ENCODE measurements at regions not wholly inside any gene's neighbourhood (a gene's known extent, or its start where the extent isn't known, plus 50 kb on each side); places are given as distances from the start of the nearest gene placed in this dataset.

DNA sequence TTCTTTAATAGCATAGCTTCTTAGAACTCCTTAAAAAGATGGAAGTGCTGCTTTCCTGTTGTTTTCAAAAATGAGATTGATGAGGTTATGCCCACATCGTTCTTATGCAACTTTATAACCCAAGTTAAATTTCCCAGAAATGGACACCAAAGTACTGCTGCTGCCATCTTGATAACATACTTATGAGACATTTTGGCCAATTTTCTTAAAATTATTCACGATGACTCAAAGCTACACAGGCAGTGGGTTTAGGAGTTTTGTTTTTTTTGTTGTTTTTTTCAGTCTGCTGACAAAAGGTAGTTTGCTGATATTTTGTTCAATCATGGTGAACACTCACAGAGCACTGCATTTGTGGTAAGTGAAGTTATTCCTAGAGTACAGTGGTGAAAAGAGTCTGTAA lies 54.9 kb upstream of the RFC3 start:
- no peak for DNase-seq

GRCh38 chr13:33764716-33765115 lies 53.2 kb upstream of the RFC3 start:
- no peak for DNase-seq

- no peak for DNase-seq
Observed at GRCh38 chr13:33766329-33767123, 51.4 kb upstream of the RFC3 start.

GRCh38 chr13:33767140-33767539 lies 50.8 kb upstream of the RFC3 start:
- no peak for DNase-seq

Data from cerebellar nuclear complex (tissue), 1 donor.